ENCODE measurements at regions not wholly inside any gene's neighbourhood (a gene's known extent, or its start where the extent isn't known, plus 50 kb on each side); places are given as distances from the start of the nearest gene placed in this dataset.

DNA sequence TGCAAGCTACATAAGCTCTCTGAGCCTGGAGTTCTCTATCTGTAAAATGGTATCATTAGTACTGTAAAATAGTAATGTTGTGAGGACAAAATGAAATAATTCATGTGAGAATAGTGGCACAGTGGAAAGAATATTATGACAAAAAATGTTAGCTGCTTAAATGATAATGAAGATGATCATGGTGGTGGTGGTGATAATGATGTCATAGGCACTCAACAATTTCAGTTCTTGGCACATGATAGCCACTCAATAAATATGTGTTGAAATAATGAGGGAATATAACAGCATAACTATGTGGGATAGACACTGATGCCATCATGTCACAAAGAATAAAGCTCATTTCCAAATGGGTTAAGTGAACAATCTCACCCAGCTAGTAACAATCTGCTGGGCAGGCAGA, 736.3 kb downstream of the EFNB2 start:
- Histone ChIP-seq H3K4me1 (ENCODE audit: control insufficient read depth, low read length) (no peaks in the 10 kb centered on the region), H3K27ac (ENCODE audit: low read depth, low read length) (no peak overlapping the region)

DNA sequence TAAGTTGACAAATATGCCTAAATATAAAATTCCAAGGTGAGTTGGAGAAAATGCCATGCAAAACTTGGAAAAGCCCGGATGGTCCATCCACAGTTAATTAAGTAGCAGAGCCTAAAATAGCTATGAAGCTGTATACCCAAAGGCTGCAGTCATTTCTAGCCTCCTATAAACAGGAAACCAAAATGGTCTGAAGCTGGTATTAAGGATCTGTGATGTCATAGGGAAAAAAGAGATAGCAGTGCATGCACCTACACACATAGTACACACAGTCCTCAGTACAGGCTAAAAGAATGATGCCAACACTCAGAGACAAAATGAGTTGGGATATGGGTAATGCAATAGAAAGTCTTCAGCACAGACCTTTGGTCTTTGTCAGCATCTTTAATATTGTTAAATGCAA, 736.9 kb downstream of the EFNB2 start:
- Histone ChIP-seq H3F3A (ENCODE audit: control insufficient read depth, insufficient read depth) (no peaks in the 10 kb centered on the region), H3K27me3 (ENCODE audit: control insufficient read depth, low read length) (no peaks in the 10 kb centered on the region), H3K36me3 (ENCODE audit: control insufficient read depth, low read length) (no peaks in the 10 kb centered on the region), H4K20me1 (ENCODE audit: control insufficient read depth, insufficient read depth, low read depth, low read length) (no peaks in the 10 kb centered on the region), H3K9me2 (replicated peaks; ENCODE audit: control insufficient read depth, low read length) (no peaks in the 10 kb centered on the region), H3K79me2 (ENCODE audit: control insufficient read depth, low read length) (no peaks in the 10 kb centered on the region), H3K4me3 (ENCODE audit: low read length) (no peak overlapping the region), H3K4me1 (ENCODE audit: control insufficient read depth, low read length) (no peaks in the 10 kb centered on the region), H3K9me3 (ENCODE audit: control insufficient read depth, insufficient read depth, low read length) (no peaks in the 10 kb centered on the region), H3K27ac (ENCODE audit: low read depth, low read length) (no peak overlapping the region), H3K4me2 (ENCODE audit: low read length) (no peak overlapping the region)
- no peak for TF ChIP-seq EZH2phosphoT487 (IDR thresholded peaks at IDR 0.05; ENCODE audit: borderline replicate concordance, low read length)
- TF ChIP-seq, protein P1, sequence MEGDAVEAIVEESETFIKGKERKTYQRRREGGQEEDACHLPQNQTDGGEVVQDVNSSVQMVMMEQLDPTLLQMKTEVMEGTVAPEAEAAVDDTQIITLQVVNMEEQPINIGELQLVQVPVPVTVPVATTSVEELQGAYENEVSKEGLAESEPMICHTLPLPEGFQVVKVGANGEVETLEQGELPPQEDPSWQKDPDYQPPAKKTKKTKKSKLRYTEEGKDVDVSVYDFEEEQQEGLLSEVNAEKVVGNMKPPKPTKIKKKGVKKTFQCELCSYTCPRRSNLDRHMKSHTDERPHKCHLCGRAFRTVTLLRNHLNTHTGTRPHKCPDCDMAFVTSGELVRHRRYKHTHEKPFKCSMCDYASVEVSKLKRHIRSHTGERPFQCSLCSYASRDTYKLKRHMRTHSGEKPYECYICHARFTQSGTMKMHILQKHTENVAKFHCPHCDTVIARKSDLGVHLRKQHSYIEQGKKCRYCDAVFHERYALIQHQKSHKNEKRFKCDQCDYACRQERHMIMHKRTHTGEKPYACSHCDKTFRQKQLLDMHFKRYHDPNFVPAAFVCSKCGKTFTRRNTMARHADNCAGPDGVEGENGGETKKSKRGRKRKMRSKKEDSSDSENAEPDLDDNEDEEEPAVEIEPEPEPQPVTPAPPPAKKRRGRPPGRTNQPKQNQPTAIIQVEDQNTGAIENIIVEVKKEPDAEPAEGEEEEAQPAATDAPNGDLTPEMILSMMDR (IDR thresholded peaks at IDR 0.05; ENCODE audit: low read depth, low read length, poor library complexity, severe bottlenecking) = no peak

More for the DNA sequence above, 736.3 kb downstream of the EFNB2 start:
- Histone ChIP-seq H3K9me2 (replicated peaks; ENCODE audit: control insufficient read depth, low read length) (no peaks in the 10 kb centered on the region), H3K36me3 (ENCODE audit: control insufficient read depth, low read length) (no peaks in the 10 kb centered on the region), H3K4me3 (ENCODE audit: low read length) (no peak overlapping the region), H3K9me3 (ENCODE audit: control insufficient read depth, insufficient read depth, low read length) (no peaks in the 10 kb centered on the region), H3K27me3 (ENCODE audit: control insufficient read depth, low read length) (no peaks in the 10 kb centered on the region), H3F3A (ENCODE audit: control insufficient read depth, insufficient read depth) (no peaks in the 10 kb centered on the region), H3K4me2 (ENCODE audit: low read length) (no peak overlapping the region), H4K20me1 (ENCODE audit: control insufficient read depth, insufficient read depth, low read depth, low read length) (no peaks in the 10 kb centered on the region), H3K79me2 (ENCODE audit: control insufficient read depth, low read length) (no peaks in the 10 kb centered on the region)
- TF ChIP-seq EZH2phosphoT487 (IDR thresholded peaks at IDR 0.05; ENCODE audit: borderline replicate concordance, low read length) = no peak
- TF ChIP-seq, protein P1 (IDR thresholded peaks at IDR 0.05; ENCODE audit: low read depth, low read length, poor library complexity, severe bottlenecking) = no peak

DNA sequence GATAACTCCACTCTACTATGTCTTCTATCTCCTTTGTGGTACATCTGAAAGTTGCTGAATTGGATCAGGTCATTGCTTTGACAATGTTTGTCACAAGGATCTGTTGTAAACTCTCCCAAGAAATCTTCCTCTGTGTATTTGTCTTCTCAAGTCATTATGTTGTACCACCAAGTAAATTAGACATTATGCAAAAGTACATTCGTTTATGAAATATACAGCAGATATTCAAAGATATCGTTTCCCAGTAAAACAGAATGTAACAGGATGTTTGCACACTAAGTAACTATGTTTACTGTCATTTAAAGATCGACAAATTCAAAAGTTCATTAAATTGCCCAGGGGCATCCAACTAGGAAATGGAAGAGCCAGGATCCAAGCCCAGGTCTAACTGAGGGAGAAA, 739.4 kb downstream of the EFNB2 start:
- no peak for TF ChIP-seq EZH2phosphoT487 (IDR thresholded peaks at IDR 0.05; ENCODE audit: borderline replicate concordance, low read length)
- TF ChIP-seq, protein P1 (IDR thresholded peaks at IDR 0.05; ENCODE audit: low read depth, low read length, poor library complexity, severe bottlenecking) = no peak
- H3K9me2 ChIP-seq (replicated peaks; ENCODE audit: control insufficient read depth, low read length) = no peaks in the 10 kb centered on the region
- no peaks in the 10 kb centered on the region for H3K27me3 ChIP-seq (ENCODE audit: control insufficient read depth, low read length)
- no peaks in the 10 kb centered on the region for H4K20me1 ChIP-seq (ENCODE audit: control insufficient read depth, insufficient read depth, low read depth, low read length)
- no peak overlapping the region for H3K4me2 ChIP-seq (ENCODE audit: low read length)
- H3K4me1 ChIP-seq (ENCODE audit: control insufficient read depth, low read length) = no peaks in the 10 kb centered on the region
- no peak overlapping the region for H3K27ac ChIP-seq (ENCODE audit: low read depth, low read length)
- H3K4me3 ChIP-seq (ENCODE audit: low read length) = no peak overlapping the region
- H3F3A ChIP-seq (ENCODE audit: control insufficient read depth, insufficient read depth) = no peaks in the 10 kb centered on the region
- H3K79me2 ChIP-seq (ENCODE audit: control insufficient read depth, low read length) = no peaks in the 10 kb centered on the region
- H3K36me3 ChIP-seq (ENCODE audit: control insufficient read depth, low read length) = no peaks in the 10 kb centered on the region
- no peaks in the 10 kb centered on the region for H3K9me3 ChIP-seq (ENCODE audit: control insufficient read depth, insufficient read depth, low read length)

DNA sequence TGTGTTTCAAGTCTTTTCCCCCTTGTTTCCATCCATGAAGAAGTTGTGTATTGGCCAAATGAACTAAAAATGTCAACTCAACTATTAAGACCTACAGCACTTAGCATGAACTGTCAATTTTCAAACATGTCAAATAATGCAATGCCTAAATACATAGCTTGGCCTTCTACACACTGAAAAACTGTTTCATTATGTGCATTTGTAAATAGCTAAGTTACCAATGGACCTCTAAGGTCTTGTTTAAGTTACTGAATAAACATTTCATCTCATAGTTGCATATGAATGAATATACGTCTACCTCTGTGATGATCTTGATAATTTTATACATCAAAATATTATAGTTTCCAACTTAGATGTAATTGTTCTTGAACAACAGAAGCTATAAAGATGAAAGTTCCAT, 744.5 kb downstream of the EFNB2 start:
- Histone ChIP-seq H3K9me2 (replicated peaks; ENCODE audit: control insufficient read depth, low read length) (no peaks in the 10 kb centered on the region), H3K4me2 (ENCODE audit: low read length) (no peak overlapping the region), H3K79me2 (ENCODE audit: control insufficient read depth, low read length) (no peaks in the 10 kb centered on the region), H3F3A (ENCODE audit: control insufficient read depth, insufficient read depth) (no peaks in the 10 kb centered on the region), H3K36me3 (ENCODE audit: control insufficient read depth, low read length) (no peaks in the 10 kb centered on the region), H3K4me3 (ENCODE audit: low read length) (no peak overlapping the region), H3K4me1 (ENCODE audit: control insufficient read depth, low read length) (no peaks in the 10 kb centered on the region), H3K27me3 (ENCODE audit: control insufficient read depth, low read length) (no peaks in the 10 kb centered on the region), H3K27ac (ENCODE audit: low read depth, low read length) (no peak overlapping the region), H3K9me3 (ENCODE audit: control insufficient read depth, insufficient read depth, low read length) (no peaks in the 10 kb centered on the region), H4K20me1 (ENCODE audit: control insufficient read depth, insufficient read depth, low read depth, low read length) (no peaks in the 10 kb centered on the region)
- TF ChIP-seq, protein P1 (IDR thresholded peaks at IDR 0.05; ENCODE audit: low read depth, low read length, poor library complexity, severe bottlenecking) = no peak
- no peak for TF ChIP-seq EZH2phosphoT487 (IDR thresholded peaks at IDR 0.05; ENCODE audit: borderline replicate concordance, low read length)
